GM13977 (cell line): ENCODE measurements at regions not wholly inside any gene's neighbourhood (a gene's known extent, or its start where the extent isn't known, plus 50 kb on each side); places are given as distances from the start of the nearest gene placed in this dataset.

ENCODE experiments used
- DNase-seq: peaks from one replicate; pipeline ENCODE4 v3.0.0; 2012; ENCODE audit warnings: low spot score
- in situ Hi-C: fragments of 300-500 bp; cut with MboI; formaldehyde crosslinking; loops from one replicate; pipeline ENCODE4 v1.12.0; 2022; ENCODE audit warnings: low sequenced_read_pairs, low pct_unique_long_range_greater_than_20kb, mixed read lengths, inconsistent platforms; ENCODE audit not compliant: unreplicated experiment
- TF ChIP-seq, protein P1 (sequence below): IDR thresholded peaks from 2 replicates; pipeline ENCODE4 v1.5.1; 2012; ENCODE audit warnings: mild to moderate bottlenecking, control low read depth; ENCODE audit not compliant: insufficient read depth; ENCODE audit errors: extremely low read depth, missing control alignments

DNA sequence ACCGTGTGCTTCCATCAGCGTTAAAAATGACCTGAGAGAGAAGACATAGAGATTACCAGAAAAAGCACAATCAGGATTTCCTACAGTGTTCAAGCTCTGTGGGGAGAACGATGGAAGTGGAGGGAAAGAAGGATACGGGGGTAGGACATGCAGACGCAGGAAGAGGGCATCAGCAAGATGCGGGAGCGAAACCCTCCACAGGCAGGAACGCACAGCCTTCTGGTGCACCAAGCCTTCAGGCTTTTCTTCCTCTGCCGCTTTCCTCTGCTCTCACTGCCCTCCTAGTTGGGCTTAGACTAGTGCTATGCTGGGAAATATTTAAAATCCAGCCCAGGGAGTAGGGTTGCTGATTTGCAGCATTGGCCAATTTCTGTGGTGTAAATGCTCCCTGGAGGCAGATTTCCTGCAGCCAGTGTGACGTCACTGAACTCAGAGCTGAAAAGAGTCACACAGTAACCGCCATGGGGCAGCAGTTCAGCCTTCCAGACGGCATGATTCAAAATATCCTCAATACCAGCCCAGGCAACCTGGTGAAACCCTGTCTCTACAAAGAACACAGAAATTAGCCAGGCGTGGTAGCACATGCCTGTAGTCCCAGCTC is 205.1 kb upstream of the SOX1 start:
- TF ChIP-seq, protein P1, sequence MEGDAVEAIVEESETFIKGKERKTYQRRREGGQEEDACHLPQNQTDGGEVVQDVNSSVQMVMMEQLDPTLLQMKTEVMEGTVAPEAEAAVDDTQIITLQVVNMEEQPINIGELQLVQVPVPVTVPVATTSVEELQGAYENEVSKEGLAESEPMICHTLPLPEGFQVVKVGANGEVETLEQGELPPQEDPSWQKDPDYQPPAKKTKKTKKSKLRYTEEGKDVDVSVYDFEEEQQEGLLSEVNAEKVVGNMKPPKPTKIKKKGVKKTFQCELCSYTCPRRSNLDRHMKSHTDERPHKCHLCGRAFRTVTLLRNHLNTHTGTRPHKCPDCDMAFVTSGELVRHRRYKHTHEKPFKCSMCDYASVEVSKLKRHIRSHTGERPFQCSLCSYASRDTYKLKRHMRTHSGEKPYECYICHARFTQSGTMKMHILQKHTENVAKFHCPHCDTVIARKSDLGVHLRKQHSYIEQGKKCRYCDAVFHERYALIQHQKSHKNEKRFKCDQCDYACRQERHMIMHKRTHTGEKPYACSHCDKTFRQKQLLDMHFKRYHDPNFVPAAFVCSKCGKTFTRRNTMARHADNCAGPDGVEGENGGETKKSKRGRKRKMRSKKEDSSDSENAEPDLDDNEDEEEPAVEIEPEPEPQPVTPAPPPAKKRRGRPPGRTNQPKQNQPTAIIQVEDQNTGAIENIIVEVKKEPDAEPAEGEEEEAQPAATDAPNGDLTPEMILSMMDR: no peak
- in situ Hi-C loops: no loop called here
- DNase-seq: no peak

DNA sequence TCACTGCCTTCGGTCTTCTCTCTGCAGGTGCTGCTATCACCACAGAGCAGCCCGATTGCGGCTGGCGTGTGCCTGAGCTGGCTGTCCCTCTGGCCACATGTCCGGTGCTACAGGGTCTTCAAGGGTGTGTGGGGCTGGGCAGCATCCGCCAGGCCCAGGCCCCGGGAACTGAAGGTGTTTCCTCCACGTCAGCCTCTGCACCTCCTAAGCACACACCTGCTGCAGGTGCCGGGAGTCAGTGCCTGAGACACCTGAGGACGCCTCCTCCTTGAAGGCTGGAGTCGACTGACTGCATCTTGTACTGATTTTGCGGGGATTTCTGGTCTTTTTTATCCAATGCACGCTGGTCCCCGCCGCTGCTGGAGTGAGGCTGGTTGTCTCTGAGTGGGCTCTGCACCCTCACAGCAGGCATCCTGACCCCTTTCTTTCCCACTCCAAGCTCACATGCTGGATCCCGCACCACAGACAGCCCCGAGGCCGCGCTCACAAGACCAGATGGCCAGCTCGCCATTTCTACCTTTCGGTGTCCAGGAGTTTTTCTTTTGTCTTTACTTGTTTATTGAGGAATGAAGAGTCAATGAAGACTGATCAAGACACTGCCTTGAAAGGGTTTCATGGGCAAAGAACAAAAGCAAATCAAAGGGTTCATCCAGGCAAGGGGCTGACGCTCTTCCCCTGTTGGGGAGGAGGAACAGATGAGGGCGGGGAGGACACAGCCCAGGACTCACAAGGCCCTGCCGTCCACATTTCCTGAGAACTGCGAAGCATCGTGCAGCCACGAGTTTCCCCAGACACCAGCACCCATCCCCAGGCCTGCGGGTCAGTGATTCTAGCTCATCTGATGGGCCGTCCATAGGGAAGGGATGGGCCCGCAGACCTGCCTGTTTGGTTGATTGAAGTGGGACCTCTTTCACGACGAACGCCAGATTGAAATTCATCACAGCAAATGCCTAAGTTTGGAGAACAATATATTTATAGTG is 203.8 kb upstream of the SOX1 start:
- DNase-seq: no peak
- in situ Hi-C loops: no loop called here
- TF ChIP-seq, protein P1: no peak

- TF ChIP-seq, protein P1: no peak
- no peak for DNase-seq
- in situ Hi-C loops: no loop called here
These were observed 202.4 kb upstream of the SOX1 start for GRCh38 chr13:111864566-111864965.

- no peak for DNase-seq
- in situ Hi-C loops: no loop called here
- TF ChIP-seq, protein P1: no peak
These were observed 201.9 kb upstream of the SOX1 start for GRCh38 chr13:111865046-111865445.

- TF ChIP-seq, protein P1: no peak
- in situ Hi-C loops: no loop called here
- no peak for DNase-seq
These were observed 201.1 kb upstream of the SOX1 start for GRCh38 chr13:111865826-111866225.

- TF ChIP-seq, protein P1: no peak
- no peak for DNase-seq
- in situ Hi-C loops: no loop called here
These were observed 200.2 kb upstream of the SOX1 start for GRCh38 chr13:111866731-111867245.
